HG03354 (cell line): ENCODE measurements at regions not wholly inside any gene's neighbourhood (a gene's known extent, or its start where the extent isn't known, plus 50 kb on each side); places are given as distances from the start of the nearest gene placed in this dataset.

Experiments
- ATAC-seq: cut with Tn5 transposase; IDR thresholded peaks from one replicate; pipeline ENCODE4 v1.9.1; 2021; ENCODE audit warnings: mild to moderate bottlenecking; ENCODE audit not compliant: unreplicated experiment, poor library complexity, severe bottlenecking

DNA sequence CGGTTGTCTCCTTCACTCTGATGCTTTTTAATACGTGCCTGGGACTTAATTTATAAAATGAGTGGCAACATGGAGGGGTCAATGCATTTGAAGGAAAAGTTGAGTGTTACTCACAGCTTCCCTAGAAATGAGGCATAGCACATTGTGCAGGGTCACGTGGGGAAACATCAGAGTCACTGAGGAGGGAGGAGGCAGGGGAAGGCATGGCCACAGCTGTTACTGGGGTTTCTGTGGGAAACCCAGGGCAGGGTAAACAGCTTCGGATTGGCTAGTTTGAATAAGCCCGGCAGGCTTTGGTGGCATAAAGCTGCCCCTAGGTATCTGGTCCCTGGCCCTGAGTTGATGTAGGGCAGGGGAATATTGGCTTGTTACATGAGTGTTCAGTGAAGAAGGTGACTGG, 98.9 kb upstream of the ST8SIA2 start:
- no peak for ATAC-seq

GRCh38 chr15:92304223-92304975, 89.3 kb upstream of the ST8SIA2 start:
- ATAC-seq: no peak

- ATAC-seq: no peak
These were observed 88.3 kb upstream of the ST8SIA2 start for GRCh38 chr15:92305343-92305742.

- ATAC-seq: no peak
These were observed 87.0 kb upstream of the ST8SIA2 start for GRCh38 chr15:92306663-92307062.

DNA sequence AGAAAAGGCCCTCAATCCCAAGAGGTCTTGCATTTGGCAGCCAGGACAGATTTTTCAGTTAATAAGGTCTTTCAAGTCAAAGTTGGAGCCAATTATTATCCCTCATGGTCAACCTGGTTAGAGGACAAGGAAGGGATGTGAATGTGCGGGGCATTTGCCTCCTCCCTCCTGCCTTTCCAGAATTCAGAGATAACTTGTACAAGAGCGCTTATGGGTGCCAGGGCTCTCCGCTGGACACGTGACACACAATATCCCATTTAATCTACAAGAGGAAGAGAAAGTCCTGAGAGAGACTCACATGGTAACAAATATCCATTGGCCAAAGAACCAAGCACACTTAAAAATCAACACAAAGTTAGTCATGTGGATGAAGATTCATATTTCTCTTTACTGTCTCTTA, 78.5 kb upstream of the ST8SIA2 start:
- no peak for ATAC-seq

DNA sequence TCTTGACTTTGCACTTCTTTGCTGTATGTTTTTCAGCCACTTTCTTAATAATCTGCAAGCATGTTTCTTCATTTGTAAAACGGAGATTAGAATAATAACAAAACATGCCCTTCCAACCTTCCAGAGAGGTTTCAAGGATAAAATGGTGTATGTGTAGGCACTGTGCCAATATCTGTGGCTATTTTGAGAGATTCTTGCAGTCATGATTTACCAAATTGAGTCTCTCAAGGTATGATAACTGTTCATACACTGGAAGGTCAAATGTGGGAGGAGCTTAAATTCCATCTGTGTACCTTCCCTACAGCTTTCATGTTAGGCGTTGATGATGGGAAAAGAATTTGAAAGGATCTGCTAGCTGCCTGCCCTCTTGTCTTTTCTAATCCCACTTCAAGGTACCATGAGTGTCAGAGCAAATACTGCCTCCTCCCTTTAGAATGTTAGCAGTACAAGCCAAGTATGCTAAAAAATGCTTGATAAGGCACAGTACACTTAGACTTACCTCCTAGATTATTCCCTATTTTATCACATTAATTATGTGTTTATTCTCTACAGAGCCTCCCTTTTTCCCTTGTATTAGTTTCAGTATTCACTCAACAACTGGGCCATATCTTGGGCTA, 78.0 kb upstream of the ST8SIA2 start:
- no peak for ATAC-seq

- no peak for ATAC-seq
These were observed 76.9 kb upstream of the ST8SIA2 start for GRCh38 chr15:92316586-92317295.

DNA sequence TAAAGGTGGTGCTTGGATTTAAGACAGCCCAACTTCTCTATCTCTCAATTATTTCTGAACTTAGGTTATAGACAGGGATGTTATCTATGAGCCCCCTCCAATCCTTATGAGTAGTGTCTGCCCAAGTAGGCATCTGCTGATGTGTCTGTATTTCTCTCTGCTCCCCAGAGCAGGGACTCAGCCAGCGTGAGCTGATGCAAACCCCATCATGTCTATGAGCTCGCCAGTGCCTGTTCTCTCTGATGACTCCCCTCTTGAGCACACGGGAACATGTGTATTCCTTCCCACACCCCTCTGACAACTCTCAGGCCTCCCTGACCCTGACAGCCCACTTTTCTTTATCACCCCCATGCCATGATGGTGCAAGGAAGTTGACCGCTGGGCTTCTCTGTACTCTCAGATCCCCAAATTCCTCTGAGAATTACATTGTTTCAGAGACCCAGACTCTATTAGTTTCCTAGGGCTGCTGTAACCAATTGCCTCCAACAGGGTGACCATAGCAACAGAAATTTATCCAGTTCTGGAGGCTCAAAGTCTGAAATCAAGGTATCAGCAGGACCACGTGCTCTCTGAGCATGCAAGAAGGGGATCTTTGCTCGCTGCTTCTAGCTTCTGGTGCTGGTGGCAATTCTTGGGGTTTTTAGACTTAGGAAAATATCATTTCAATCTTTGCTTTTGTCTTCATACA, 73.5 kb upstream of the ST8SIA2 start:
- no peak for ATAC-seq

DNA sequence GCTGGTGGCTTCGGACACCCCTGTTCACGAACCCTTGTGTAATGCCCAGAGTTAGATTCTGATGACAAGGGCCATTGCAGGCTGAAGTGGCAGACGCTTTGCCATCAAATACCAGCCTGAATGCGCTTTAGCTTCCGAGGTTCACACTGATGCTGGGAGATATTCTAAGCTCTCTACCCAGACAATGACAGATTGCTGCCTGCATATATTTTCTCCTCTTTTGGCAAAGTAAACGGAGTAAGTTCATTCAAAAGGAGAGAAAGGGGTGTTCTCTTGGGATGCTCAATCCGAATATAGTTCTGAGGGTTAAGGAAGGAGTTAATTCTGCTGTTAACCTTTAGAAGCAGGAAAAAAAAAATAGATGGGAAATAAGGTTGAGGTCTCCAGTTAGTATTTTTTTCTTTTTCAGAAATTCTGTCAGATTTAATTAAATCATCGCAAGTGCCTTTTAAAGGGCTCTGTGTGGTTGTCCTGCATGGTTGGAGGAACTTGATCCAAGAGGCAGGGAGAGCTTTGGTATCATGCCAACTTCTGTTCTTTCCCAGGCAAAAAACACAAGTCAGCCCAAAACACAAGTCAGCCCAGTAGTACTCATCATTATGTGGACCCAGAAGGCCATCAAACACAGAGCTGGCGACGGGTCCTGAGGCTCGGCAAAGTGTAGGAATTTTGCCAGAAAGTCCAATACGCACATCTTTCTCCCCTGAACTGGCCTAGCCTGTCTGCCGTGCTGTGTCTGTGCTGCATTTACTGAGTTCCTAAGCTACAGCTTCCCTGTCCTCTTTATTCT, 70.9 kb upstream of the ST8SIA2 start:
- ATAC-seq: no peak

GRCh38 chr15:92323525-92323924, 70.2 kb upstream of the ST8SIA2 start:
- ATAC-seq: no peak

- no peak for ATAC-seq
These were observed 69.3 kb upstream of the ST8SIA2 start for GRCh38 chr15:92324101-92324963.

DNA sequence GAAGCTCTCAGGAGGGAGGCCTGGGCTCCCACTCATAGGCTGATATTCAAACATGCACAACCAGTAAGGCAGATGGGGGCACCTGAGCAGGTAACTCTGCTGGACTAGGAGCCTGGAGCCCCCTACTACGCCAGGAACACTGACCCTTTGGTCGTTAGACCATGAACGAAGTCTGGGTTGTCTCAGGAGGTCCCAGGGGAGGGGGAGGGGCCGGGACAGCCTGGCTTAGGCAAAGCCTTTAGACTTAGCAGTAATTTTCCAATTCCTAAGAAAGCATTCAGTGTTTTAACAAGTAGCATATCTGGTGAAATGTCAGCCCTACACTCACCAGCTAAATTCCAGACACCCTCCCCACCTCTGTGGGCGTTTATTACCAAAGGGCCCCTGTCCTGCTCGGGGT, 67.4 kb upstream of the ST8SIA2 start:
- no peak for ATAC-seq

DNA sequence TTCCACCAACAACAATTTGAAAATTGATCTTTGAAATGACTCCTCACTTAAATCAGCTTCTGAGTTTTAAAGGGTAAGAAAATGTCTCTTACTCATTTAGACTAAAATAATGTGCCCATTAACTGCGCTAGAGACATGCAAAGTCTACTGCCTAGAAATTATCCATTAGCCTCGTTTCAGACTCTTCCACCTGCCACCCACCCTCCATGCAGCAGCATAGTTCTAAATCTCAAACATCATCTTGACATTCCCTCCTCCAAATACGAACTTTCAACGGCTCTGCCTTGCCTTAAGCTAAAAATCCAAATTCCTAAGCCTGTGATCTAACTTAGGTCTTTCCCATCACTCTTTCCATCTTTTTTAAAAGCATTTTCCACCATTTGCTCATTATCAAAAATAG, 66.6 kb upstream of the ST8SIA2 start:
- no peak for ATAC-seq

- no peak for ATAC-seq
These were observed 65.5 kb upstream of the ST8SIA2 start for GRCh38 chr15:92328207-92328606.

DNA sequence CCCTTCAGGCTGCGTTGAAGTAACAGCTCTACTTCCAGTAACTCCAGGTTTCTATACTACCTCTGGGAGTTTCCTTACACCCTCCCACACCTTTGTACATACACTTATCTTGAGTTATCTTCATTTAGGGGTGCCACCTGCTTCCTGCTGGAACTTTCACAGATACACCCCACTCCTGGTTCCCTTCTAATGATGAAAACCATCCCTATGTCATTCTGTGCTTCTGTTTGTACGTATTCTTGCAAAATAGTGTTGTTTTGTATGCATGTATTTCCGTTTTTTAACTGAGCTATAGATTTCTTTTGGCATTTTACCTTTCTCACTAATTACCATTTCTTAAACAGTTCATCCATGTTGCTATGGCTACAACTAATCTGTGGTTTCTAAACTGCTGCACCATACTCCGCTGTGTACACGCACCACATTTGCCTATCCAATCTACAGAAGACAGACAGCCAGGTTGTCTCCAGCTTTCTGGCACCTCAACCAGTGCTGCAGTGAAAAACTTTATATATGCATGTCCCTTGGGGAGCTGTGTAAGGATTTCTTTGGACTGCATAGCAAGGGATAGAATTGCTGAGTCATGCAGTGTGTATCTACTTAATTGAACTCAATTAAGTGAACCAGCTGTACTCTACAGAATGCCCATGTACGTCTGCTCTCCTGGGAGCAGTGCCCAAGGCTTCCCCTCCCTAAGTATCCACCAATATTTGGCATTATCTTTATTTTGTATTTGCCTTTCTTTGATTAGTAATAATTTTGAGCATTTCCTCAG, 61.4 kb upstream of the ST8SIA2 start:
- ATAC-seq: no peak

DNA sequence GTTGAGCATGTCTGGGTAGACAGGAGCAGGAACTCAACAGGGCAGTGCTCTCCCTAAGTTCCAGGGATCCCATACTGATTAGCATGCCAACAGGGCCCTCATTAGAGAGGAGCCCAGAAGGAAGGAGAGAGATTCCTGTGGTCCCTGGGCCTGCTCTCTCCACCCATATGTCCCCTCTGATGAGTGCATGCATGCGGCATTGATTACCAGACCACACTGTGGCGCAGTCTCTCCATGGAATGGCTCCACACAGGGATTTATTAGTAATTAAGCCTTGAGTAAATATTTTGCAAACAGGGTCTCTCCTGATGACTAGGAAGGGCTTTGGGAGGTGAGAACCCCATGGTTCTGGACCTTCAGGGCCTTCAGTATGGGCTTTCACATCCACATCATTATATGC, 60.0 kb upstream of the ST8SIA2 start:
- no peak for ATAC-seq

DNA sequence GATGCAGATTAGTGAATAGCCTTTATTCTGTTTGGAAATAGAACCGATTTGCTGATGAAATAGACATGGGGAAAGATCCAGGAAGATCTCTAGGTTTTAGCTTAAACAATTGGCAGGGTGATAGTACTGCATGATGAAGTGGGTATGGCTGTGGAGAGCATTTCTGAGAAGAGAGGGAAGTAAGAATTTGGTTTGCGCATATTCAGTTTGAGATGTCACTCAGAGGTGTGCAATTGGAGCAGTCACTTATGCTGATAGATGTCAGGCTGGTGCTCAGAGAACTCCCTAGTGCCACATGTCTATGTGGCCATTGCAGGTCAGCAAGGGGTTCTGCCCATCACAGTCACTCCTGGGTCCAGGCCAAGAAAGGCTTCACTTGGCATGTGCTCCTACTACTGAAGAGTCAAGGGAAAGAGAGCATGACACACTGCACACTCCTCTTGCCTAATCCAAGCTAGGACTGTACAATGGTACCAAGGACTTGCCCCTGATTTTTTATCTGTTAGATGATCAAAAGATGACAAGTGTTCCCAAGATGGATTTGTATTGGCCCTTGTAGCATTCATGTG, 57.2 kb upstream of the ST8SIA2 start:
- no peak for ATAC-seq

- no peak for ATAC-seq
These were observed 54.3 kb upstream of the ST8SIA2 start for GRCh38 chr15:92339361-92339760.
